ENCODE measurements at regions not wholly inside any gene's neighbourhood (a gene's known extent, or its start where the extent isn't known, plus 50 kb on each side); places are given as distances from the start of the nearest gene placed in this dataset.

DNA sequence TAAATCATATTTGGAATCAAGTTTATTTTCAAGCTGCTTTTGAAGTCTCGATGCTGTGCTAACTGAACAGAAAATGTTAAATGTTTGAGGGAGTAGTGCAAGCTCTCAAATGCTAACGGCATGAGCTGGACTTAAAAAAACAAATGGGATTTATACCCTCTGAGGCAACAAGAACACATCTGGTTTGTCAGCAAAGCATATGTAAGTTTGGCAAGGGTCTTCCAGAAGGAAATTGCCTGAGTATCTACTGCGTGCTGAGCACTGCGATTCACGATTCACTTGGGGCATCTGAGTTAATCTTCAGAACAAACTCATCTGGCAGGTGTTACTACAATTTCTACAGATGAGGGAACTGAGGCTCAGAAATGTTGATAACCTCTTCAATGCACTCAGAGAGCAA is 98.4 kb upstream of the C9orf72 start:
- Histone ChIP-seq H3K4me1 (ENCODE audit: control extremely low read depth in 1 of 4, control insufficient read depth in 4 of 4, insufficient read depth in 4 of 4, low read length in 3 of 4) (peaks cover 0 to 7% (median 0%) of the 10 kb centered on the region in 4 experiments), H3K27me3 (replicated peaks in 2 of 5; ENCODE audit: control insufficient read depth in 4 of 5, insufficient read depth in 5 of 5, low read length in 4 of 5) (no peaks in the 10 kb centered on the region), H3K4me3 (ENCODE audit: control insufficient read depth in 1 of 7, extremely low read depth in 1 of 7, insufficient read depth in 4 of 7, low read depth in 2 of 7, low read length in 6 of 7) (no peak overlapping the region), H3K9me3 (ENCODE audit: control extremely low read depth in 1 of 5, control insufficient read depth in 4 of 5, insufficient read depth in 2 of 5, low read depth in 1 of 5, low read length in 4 of 5) (no peaks in the 10 kb centered on the region), H3K27ac (ENCODE audit: insufficient read depth in 1 of 2, low read depth in 1 of 2, low read length in 2 of 2, poor library complexity in 1 of 2, severe bottlenecking in 2 of 2) (no peak overlapping the region), H3K36me3 (ENCODE audit: control insufficient read depth in 4 of 4, insufficient read depth in 4 of 4, low read length in 3 of 4) (no peaks in the 10 kb centered on the region)
- DNase-seq, result no peak
- ChIA-PET POLR2A (no interaction called here), CTCF (interaction anchor here (1.6 kb wide), 1 partner anchor 17 kb away, joined by 3 read pairs; no protein-coding TSS in a partner anchor)
- 93% methylated on average over 5 of the region's 5 CpGs for WGBS (ENCODE audit: insufficient coverage)

DNA sequence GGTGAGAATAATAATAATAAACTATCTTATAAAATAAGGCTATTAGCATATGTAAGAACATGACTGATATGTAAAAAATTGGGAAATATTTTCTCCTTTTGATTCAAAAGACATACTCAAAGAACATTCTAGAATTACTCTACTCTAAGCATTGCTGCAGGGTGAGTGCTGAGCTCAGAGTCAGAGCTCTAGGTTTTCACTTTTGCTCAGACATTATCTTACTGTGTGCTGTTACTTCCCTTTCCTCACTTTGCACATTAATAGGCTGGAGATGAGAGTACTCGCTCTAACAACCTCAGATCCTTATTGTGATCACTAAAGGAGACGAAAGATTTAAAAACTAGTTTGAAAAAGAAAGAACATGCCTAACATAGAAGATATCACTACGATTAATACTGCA is 99.4 kb upstream of the C9orf72 start:
- Histone ChIP-seq H3K9me3 (ENCODE audit: control extremely low read depth in 1 of 5, control insufficient read depth in 4 of 5, insufficient read depth in 2 of 5, low read depth in 1 of 5, low read length in 4 of 5) (no peaks in the 10 kb centered on the region), H3K36me3 (ENCODE audit: control insufficient read depth in 4 of 4, insufficient read depth in 4 of 4, low read length in 3 of 4) (no peaks in the 10 kb centered on the region), H3K4me3 (ENCODE audit: control insufficient read depth in 1 of 7, extremely low read depth in 1 of 7, insufficient read depth in 4 of 7, low read depth in 2 of 7, low read length in 6 of 7) (no peak overlapping the region), H3K27ac (ENCODE audit: insufficient read depth in 1 of 2, low read depth in 1 of 2, low read length in 2 of 2, poor library complexity in 1 of 2, severe bottlenecking in 2 of 2) (no peak overlapping the region), H3K4me1 (ENCODE audit: control extremely low read depth in 1 of 4, control insufficient read depth in 4 of 4, insufficient read depth in 4 of 4, low read length in 3 of 4) (peaks cover 0 to 7% (median 0%) of the 10 kb centered on the region in 4 experiments), H3K27me3 (replicated peaks in 2 of 5; ENCODE audit: control insufficient read depth in 4 of 5, insufficient read depth in 5 of 5, low read length in 4 of 5) (no peaks in the 10 kb centered on the region)
- WGBS (ENCODE audit: insufficient coverage), result no CpG with 5 or more reads among the region's 3 CpGs
- ChIA-PET CTCF (no interaction called here), POLR2A (no interaction called here)
- peak in 2 of 3 donors; percentile 8 to 12 for DNase-seq

- DNase-seq, result no peak
- no peaks in the 10 kb centered on the region for H3K36me3 ChIP-seq (ENCODE audit: control insufficient read depth in 4 of 4, insufficient read depth in 4 of 4, low read length in 3 of 4)
- ChIA-PET CTCF (no interaction called here), POLR2A (interaction anchor here (0.6 to 0.7 kb wide), 2 partner anchors 108 to 129 kb away, joined by 3 to 6 read pairs; no protein-coding TSS in a partner anchor)
- no peak overlapping the region for H3K4me3 ChIP-seq (ENCODE audit: control insufficient read depth in 1 of 7, extremely low read depth in 1 of 7, insufficient read depth in 4 of 7, low read depth in 2 of 7, low read length in 6 of 7)
- H3K27me3 ChIP-seq (replicated peaks in 2 of 5; ENCODE audit: control insufficient read depth in 4 of 5, insufficient read depth in 5 of 5, low read length in 4 of 5), result no peaks in the 10 kb centered on the region
- no peaks in the 10 kb centered on the region for H3K9me3 ChIP-seq (ENCODE audit: control extremely low read depth in 1 of 5, control insufficient read depth in 4 of 5, insufficient read depth in 2 of 5, low read depth in 1 of 5, low read length in 4 of 5)
- peaks cover 0 to 7% (median 0%) of the 10 kb centered on the region in 4 experiments for H3K4me1 ChIP-seq (ENCODE audit: control extremely low read depth in 1 of 4, control insufficient read depth in 4 of 4, insufficient read depth in 4 of 4, low read length in 3 of 4)
- WGBS (ENCODE audit: insufficient coverage), result 100% methylated on average over 1 of the region's 3 CpGs
- H3K27ac ChIP-seq (ENCODE audit: insufficient read depth in 1 of 2, low read depth in 1 of 2, low read length in 2 of 2, poor library complexity in 1 of 2, severe bottlenecking in 2 of 2), result no peak overlapping the region
These were observed 100.4 kb upstream of the C9orf72 start for GRCh38 chr9:27673641-27674040.

DNA sequence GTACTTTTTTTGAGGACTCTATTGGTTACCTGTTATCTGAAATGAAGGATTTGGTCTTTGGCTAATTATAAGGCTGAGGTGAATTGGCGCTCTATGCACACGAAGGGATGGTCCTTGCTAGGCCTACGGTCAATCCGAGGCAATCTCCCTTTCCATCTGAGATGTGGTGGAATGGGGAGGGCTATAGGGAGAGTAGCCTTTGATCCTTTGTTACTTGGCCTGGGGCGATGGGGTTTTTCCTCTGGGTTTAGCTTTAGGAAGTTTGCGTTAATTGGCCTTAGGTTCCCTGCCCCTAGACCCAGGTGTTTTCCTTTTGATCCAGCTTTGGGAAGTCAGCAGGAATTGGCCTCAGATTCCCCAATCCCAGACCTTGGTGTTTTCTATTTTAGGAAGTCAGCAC is 102.1 kb upstream of the C9orf72 start:
- Histone ChIP-seq H3K27ac (ENCODE audit: insufficient read depth in 1 of 2, low read depth in 1 of 2, low read length in 2 of 2, poor library complexity in 1 of 2, severe bottlenecking in 2 of 2) (no peak overlapping the region), H3K36me3 (ENCODE audit: control insufficient read depth in 4 of 4, insufficient read depth in 4 of 4, low read length in 3 of 4) (no peaks in the 10 kb centered on the region), H3K4me3 (ENCODE audit: control insufficient read depth in 1 of 7, extremely low read depth in 1 of 7, insufficient read depth in 4 of 7, low read depth in 2 of 7, low read length in 6 of 7) (no peak overlapping the region), H3K4me1 (ENCODE audit: control extremely low read depth in 1 of 4, control insufficient read depth in 4 of 4, insufficient read depth in 4 of 4, low read length in 3 of 4) (peaks cover 0 to 7% (median 0%) of the 10 kb centered on the region in 4 experiments), H3K9me3 (ENCODE audit: control extremely low read depth in 1 of 5, control insufficient read depth in 4 of 5, insufficient read depth in 2 of 5, low read depth in 1 of 5, low read length in 4 of 5) (no peaks in the 10 kb centered on the region), H3K27me3 (replicated peaks in 2 of 5; ENCODE audit: control insufficient read depth in 4 of 5, insufficient read depth in 5 of 5, low read length in 4 of 5) (no peaks in the 10 kb centered on the region)
- 100% methylated on average over 2 of the region's 6 CpGs for WGBS (ENCODE audit: insufficient coverage)
- ChIA-PET CTCF (no interaction called here), POLR2A (no interaction called here)
- no peak for DNase-seq

DNA sequence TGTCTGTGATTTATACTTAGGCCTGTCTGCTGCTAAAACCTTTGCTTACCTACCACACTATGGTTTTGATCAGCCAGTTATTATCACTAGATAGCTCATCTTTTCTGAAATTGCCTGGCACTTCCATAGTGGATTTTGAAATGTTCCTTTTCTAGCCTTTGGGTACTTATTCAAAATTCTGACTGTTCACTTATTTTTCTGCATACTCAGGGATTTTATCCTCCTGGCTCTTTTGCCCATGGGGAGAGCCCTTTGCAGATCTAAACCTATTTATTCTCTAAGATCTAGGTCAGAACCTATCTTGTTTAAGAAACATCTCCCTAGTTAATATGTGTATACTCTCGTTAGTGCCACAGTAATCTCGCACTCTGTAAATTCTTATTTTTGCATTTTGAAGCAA is 103.5 kb upstream of the C9orf72 start:
- H3K27me3 ChIP-seq (replicated peaks in 2 of 5; ENCODE audit: control insufficient read depth in 4 of 5, insufficient read depth in 5 of 5, low read length in 4 of 5), result no peaks in the 10 kb centered on the region
- no peak overlapping the region for H3K4me3 ChIP-seq (ENCODE audit: control insufficient read depth in 1 of 7, extremely low read depth in 1 of 7, insufficient read depth in 4 of 7, low read depth in 2 of 7, low read length in 6 of 7)
- H3K9me3 ChIP-seq (ENCODE audit: control extremely low read depth in 1 of 5, control insufficient read depth in 4 of 5, insufficient read depth in 2 of 5, low read depth in 1 of 5, low read length in 4 of 5), result no peaks in the 10 kb centered on the region
- H3K36me3 ChIP-seq (ENCODE audit: control insufficient read depth in 4 of 4, insufficient read depth in 4 of 4, low read length in 3 of 4), result no peaks in the 10 kb centered on the region
- POLR2A ChIA-PET, result no interaction called here
- H3K4me1 ChIP-seq (ENCODE audit: control extremely low read depth in 1 of 4, control insufficient read depth in 4 of 4, insufficient read depth in 4 of 4, low read length in 3 of 4), result peaks cover 0 to 7% (median 0%) of the 10 kb centered on the region in 4 experiments
- H3K27ac ChIP-seq (ENCODE audit: insufficient read depth in 1 of 2, low read depth in 1 of 2, low read length in 2 of 2, poor library complexity in 1 of 2, severe bottlenecking in 2 of 2), result no peak overlapping the region
- WGBS (ENCODE audit: insufficient coverage), result no CpG with 5 or more reads among the region's 2 CpGs
- DNase-seq, result no peak
- CTCF ChIA-PET, result interaction anchor here (1.3 kb wide), 1 partner anchor 28 kb away, joined by 3 read pairs; no protein-coding TSS in a partner anchor

DNA sequence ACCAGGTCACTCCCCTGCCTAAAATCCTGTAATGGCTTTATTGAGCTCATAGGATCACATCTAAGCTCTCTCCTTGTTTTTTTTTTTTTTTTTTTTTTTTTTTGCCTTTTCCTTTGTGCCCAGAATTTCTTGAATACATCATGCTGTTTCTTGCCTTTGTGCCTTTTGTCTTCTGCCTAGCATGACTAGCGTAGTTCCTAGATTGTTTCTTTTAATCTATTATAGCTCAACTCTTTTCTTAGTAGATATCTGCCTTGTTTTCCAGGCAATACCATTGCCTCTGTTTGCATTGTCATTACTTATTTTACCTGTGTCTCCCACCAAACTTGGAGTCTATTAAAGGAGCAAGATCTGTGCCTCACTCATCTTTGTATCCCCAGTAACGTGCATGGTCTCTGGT is 106.1 kb upstream of the C9orf72 start:
- WGBS (ENCODE audit: insufficient coverage), result 100% methylated on average over 2 of the region's 2 CpGs
- ChIA-PET POLR2A (interaction anchor here (0.6 kb wide), 1 partner anchor 9 kb away, joined by 3 read pairs; no protein-coding TSS in a partner anchor), CTCF (no interaction called here)
- H3K4me1 ChIP-seq (ENCODE audit: control extremely low read depth in 1 of 4, control insufficient read depth in 4 of 4, insufficient read depth in 4 of 4, low read length in 3 of 4), result no peaks in the 10 kb centered on the region
- no peak overlapping the region for H3K4me3 ChIP-seq (ENCODE audit: control insufficient read depth in 1 of 7, extremely low read depth in 1 of 7, insufficient read depth in 4 of 7, low read depth in 2 of 7, low read length in 6 of 7)
- H3K36me3 ChIP-seq (ENCODE audit: control insufficient read depth in 4 of 4, insufficient read depth in 4 of 4, low read length in 3 of 4), result no peaks in the 10 kb centered on the region
- no peak overlapping the region for H3K27ac ChIP-seq (ENCODE audit: insufficient read depth in 1 of 2, low read depth in 1 of 2, low read length in 2 of 2, poor library complexity in 1 of 2, severe bottlenecking in 2 of 2)
- no peaks in the 10 kb centered on the region for H3K27me3 ChIP-seq (replicated peaks in 2 of 5; ENCODE audit: control insufficient read depth in 4 of 5, insufficient read depth in 5 of 5, low read length in 4 of 5)
- H3K9me3 ChIP-seq (ENCODE audit: control extremely low read depth in 1 of 5, control insufficient read depth in 4 of 5, insufficient read depth in 2 of 5, low read depth in 1 of 5, low read length in 4 of 5), result no peaks in the 10 kb centered on the region
- no peak for DNase-seq

GRCh38 chr9:27683181-27683580 is 109.9 kb upstream of the C9orf72 start:
- DNase-seq, result no peak
- CTCF ChIA-PET, result no interaction called here
- H3K4me3 ChIP-seq (ENCODE audit: control insufficient read depth in 1 of 7, extremely low read depth in 1 of 7, insufficient read depth in 4 of 7, low read depth in 2 of 7, low read length in 6 of 7), result no peak overlapping the region
- H3K27me3 ChIP-seq (replicated peaks in 2 of 5; ENCODE audit: control insufficient read depth in 4 of 5, insufficient read depth in 5 of 5, low read length in 4 of 5), result no peaks in the 10 kb centered on the region
- WGBS (ENCODE audit: insufficient coverage), result 95% methylated on average over 7 of the region's 7 CpGs
- POLR2A ChIA-PET, result no interaction called here
- no peaks in the 10 kb centered on the region for H3K9me3 ChIP-seq (ENCODE audit: control extremely low read depth in 1 of 5, control insufficient read depth in 4 of 5, insufficient read depth in 2 of 5, low read depth in 1 of 5, low read length in 4 of 5)
- no peaks in the 10 kb centered on the region for H3K4me1 ChIP-seq (ENCODE audit: control extremely low read depth in 1 of 4, control insufficient read depth in 4 of 4, insufficient read depth in 4 of 4, low read length in 3 of 4)
- H3K36me3 ChIP-seq (ENCODE audit: control insufficient read depth in 4 of 4, insufficient read depth in 4 of 4, low read length in 3 of 4), result no peaks in the 10 kb centered on the region
- no peak overlapping the region for H3K27ac ChIP-seq (ENCODE audit: insufficient read depth in 1 of 2, low read depth in 1 of 2, low read length in 2 of 2, poor library complexity in 1 of 2, severe bottlenecking in 2 of 2)
